HG02943 (cell line): ENCODE measurements at regions not wholly inside any gene's neighbourhood (a gene's known extent, or its start where the extent isn't known, plus 50 kb on each side); places are given as distances from the start of the nearest gene placed in this dataset.
"Not testable (repeated sequence)": the region's sequence is repeated elsewhere in the genome, so short reads cannot be mapped to it uniquely, and the experiment has no call there.

Experiments used
- ATAC-seq: cut with Tn5 transposase; IDR thresholded peaks from one replicate; pipeline ENCODE4 v1.9.1; 2021; ENCODE audit warnings: mild to moderate bottlenecking, low read depth, moderate library complexity; ENCODE audit not compliant: unreplicated experiment

- ATAC-seq, result not testable (repeated sequence)
These were observed 194.6 kb downstream of the BCL2L11 start for GRCh38 chr2:111315188-111315917.

GRCh38 chr2:111316221-111316741 is 195.6 kb downstream of the BCL2L11 start:
- ATAC-seq, result not testable (repeated sequence)

DNA sequence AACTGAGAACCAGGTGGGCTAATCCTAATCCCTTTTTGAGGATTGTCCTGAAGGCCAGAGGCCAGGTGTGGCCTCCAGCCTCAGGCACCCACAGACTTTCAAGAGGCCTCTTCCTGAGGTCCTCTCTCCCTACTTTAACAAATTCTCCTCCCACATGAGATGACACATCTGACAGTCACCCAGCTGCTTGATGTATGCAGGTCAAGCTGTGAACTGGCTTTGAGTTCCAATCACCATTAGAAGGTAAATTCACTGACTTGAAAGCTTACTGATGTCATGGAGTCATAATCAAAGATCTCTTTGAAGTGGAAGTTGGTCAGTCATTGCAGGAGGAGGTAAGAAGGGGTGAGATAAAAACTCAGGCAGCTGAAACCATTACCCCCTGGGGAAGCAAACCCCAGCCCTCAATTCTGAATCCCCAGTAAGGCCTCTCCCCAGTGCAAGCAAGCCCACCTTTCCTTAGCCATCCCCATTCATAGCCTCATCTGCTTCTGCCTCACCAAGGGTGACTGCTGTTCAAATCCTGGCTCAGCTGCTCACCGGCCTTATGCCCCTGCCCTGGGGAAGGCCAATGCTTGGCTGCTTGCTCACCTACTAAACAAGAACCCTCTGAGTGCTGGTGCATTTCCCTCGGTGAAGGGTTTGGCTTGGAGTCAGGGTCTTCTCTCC is 196.3 kb downstream of the BCL2L11 start:
- ATAC-seq, result not testable (repeated sequence)

DNA sequence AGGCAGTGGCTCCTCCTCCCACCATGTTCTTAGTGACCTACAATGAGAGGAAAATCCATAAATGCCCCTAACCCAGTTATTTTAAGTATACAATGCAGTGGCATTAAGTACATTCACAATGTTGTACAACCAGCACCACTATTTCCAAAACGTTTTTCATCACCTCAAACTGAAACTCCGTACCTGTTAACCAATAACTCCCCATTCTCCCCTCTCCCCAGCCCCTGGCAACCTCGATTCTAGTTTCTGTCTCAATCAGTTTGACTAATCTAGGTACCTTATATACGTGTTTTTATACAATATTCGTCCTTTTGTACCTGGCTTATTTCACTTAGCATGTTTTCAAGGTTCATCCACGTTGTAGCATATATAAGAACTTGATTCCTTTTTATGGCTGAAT is 198.8 kb downstream of the BCL2L11 start:
- ATAC-seq, result peak; percentile 70

DNA sequence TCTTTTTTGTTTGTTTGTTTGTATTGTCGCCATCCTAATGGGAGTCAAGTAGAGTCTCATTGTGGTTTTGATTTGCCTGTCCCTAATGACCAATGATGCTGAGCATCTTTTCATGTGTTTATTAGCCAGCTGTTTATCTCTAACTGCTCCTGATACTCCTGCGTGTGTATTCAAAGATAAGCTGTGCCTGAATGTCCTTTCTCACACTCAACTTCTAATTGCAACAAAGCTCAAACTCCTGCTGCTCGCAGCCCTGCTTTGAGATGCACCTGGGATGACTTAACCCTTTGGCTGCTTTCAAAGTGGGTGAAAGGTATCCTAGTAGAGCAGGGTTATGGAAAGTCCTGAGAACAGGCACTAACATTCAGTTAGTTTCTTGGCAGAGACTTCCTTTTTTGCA is 199.6 kb downstream of the BCL2L11 start:
- not testable (repeated sequence) for ATAC-seq

DNA sequence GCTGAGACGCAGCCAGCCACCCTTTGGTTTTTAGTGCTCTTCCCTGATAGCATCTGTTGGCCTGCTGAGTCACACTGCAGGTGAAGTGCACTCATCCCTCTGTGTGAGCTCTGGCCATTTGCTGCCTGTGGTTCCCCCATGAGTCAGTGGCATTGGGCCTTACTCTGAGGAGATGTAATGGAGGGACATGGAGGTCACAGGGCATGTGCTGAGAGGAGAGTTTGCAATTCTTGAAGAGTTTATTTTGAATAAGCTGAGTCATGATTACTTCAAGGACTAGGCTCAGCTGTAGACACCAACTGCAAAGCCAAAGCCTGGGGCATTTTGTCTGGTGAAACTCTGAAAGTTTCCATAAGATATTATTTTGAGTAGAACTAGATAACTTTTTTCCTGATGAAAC is 200.3 kb downstream of the BCL2L11 start:
- ATAC-seq, result not testable (repeated sequence)

- not testable (repeated sequence) for ATAC-seq
These were observed 202.7 kb downstream of the BCL2L11 start for GRCh38 chr2:111323384-111323783.

- ATAC-seq, result not testable (repeated sequence)
These were observed 207.0 kb downstream of the BCL2L11 start for GRCh38 chr2:111327726-111328125.

GRCh38 chr2:111329309-111329708 is 208.6 kb downstream of the BCL2L11 start:
- ATAC-seq, result not testable (repeated sequence)

GRCh38 chr2:111331099-111331724 is 210.5 kb downstream of the BCL2L11 start:
- ATAC-seq, result not testable (repeated sequence)

DNA sequence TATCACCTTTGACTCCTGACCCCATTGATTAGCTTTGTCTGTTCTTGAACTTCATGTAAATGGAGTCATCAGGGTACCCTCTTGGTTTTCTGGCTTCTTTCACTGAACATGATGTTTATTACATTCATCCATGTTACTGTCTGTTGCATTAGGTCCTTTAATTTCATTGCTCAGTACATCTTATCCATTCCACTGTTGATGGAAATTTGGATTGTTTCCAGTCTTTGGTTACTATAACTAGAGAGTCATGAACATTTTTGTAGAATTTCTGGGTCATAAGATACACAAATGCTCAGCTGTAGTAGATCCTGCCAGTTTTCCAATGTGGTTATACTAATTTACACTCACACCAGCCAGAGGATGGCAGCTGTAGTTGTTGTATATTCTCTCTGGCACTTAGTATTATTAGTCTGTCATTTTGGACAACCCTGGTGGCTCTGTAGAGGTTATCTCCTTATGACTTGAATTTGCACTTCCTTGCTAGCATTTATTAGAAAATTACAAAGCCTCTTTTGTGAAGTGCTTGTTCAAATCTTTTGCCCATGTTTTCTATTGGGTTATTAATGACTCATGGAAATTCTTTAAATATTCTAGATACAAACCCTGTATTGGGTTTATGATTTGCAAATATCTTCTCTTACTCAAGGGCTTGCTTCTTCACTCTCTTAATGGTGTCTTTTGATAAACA is 214.7 kb downstream of the BCL2L11 start:
- not testable (repeated sequence) for ATAC-seq

- not testable (repeated sequence) for ATAC-seq
These were observed 217.8 kb downstream of the BCL2L11 start for GRCh38 chr2:111338474-111338873.

DNA sequence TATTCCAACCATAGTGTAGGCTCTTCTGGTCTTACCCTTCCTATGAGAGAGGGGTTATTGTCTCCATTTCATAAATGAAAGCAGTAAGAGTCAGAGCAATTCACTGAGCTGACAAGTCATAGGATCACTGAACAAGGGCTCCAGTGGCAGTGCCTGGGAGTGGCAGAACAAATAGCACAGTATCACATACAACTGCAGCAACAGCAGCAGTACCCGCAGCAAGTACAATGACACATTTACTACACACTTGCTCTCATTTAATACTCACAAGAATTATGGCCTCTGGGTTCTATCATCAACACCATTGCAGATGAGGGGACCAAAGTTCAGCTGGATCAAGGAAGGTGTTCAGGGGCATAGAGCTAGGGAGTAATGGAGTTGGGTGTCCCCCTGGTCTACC is 218.8 kb downstream of the BCL2L11 start:
- not testable (repeated sequence) for ATAC-seq

DNA sequence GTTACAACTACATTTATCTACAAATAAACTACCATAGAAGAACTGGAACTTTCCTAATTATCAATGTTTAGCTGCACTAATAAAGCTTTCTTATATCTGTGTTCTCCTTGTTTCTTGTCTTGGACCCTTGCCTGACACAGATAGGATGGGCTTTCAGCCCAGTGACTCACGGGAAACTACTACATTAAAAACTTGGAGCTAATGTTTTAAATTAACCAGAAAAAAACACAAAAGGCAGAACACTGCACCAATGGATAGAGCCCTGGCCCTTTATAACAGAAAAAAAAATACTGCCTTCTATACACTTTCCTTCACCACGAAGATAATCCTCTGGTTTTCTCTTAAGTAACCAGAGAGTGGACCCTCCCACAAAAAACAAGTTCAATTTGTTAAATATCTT is 223.9 kb downstream of the BCL2L11 start:
- not testable (repeated sequence) for ATAC-seq

DNA sequence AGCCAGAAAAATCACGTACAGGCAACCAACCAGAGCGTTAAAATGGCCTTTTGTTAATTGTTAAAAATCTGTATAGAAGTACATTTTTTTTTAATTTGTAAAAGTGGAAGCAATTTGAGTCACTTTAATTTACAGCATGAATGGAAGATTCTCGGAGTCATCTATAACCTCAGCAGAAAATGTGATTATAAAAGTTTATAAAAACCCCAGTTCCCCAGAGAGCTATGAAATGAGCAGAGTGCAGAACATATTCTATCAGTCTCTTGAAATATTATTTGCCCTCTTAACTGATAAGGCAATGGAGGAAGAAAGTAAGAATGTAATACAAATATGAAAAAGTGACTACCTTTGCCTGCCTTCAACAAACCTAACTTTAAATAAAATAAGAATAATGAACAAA is 224.7 kb downstream of the BCL2L11 start:
- not testable (repeated sequence) for ATAC-seq

DNA sequence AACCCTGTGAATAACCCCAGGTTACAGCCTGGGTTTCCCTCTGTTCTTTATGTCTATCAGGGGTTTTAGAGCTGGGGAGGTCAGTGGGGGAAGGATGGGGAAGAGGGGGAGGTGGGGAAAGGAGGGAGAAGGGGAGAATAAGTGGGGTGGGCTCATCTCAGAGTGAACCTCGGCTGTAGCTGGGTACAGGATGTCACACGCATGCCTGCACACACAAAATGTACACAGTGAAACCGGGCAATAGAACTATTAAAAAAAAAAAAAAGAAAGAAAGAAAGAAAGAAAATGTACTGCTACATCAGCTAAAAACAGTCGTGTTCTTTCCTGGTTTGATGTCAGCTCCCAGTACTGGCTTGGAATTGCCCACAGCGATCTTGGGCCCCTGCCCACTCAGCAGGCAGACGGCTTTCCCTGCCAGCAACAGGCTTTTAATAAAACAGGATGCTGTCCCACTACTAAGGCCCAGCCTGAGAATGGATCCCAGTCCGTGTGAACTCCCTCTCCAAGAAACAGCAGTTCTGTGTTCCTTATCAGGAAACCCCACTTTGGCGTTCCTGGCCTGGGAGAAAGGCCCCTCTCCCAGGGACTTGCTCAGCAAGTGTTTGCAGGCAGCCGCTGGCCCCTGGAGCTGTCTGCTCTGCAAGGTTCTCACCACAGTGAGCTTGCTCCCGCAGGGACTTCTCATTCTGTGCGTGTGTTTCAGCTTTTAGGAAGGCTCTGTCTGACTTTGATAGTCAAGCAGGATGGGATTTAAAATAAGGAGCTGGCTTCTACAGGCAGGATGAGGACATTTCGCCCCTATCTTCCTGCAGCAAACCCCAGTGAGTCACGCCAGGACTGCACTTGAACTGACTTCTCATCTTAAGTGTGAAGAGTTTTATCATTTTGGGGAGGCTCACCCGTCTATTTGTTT is 225.6 kb downstream of the BCL2L11 start:
- ATAC-seq, result not testable (repeated sequence)

- not testable (repeated sequence) for ATAC-seq
These were observed 227.0 kb downstream of the BCL2L11 start for GRCh38 chr2:111347695-111348094.

- not testable (repeated sequence) for ATAC-seq
These were observed 227.6 kb downstream of the BCL2L11 start for GRCh38 chr2:111348316-111348715.

GRCh38 chr2:111355022-111355817 is 234.5 kb downstream of the BCL2L11 start:
- ATAC-seq, result not testable (repeated sequence)
